HCT116 (cell line): ENCODE measurements at regions not wholly inside any gene's neighbourhood (a gene's known extent, or its start where the extent isn't known, plus 50 kb on each side); places are given as distances from the start of the nearest gene placed in this dataset.

Source experiments
- CEBPB ChIP-seq: IDR thresholded peaks from 2 replicates; pipeline ENCODE4 v1.6.1; 2012; ENCODE audit warnings: low read depth
- EZH2 ChIP-seq: fragments of 200-600 bp; sonication (generic); IDR thresholded peaks from 2 replicates; pipeline ENCODE4 v1.6.1; 2017; ENCODE audit warnings: antibody characterized with exemption, mixed run types
- POLR2A ChIP-seq: IDR thresholded peaks from 2 replicates; pipeline ENCODE4 v1.7.0; 2011; ENCODE audit warnings: borderline replicate concordance; ENCODE audit not compliant: insufficient read depth, insufficient read length; ENCODE audit errors: extremely low read depth
- POLR2AphosphoS5 ChIP-seq: IDR thresholded peaks from 2 replicates; pipeline ENCODE4 v1.6.1; 2011; ENCODE audit warnings: mild to moderate bottlenecking, low read depth, low read length, moderate library complexity
- SRF ChIP-seq: IDR thresholded peaks from 2 replicates; pipeline ENCODE4 v1.6.1; 2012; ENCODE audit warnings: low read depth
- TF ChIP-seq, protein P1 (sequence below), 3 experiments: fragments of 200-600 bp in 1 of 3; sonication (generic) in 1 of 3; IDR thresholded peaks in 2 of 3; conservative IDR thresholded peaks in 1 of 3; 2 replicates each; pipeline ENCODE4 v1.5.1; 2012 to 2017; ENCODE audit warnings: low read depth in 2 of 3, low read length in 2 of 3, antibody characterized with exemption in 1 of 3, borderline replicate concordance in 1 of 3, control low read depth in 1 of 3, mild to moderate bottlenecking in 1 of 3, mixed read lengths in 1 of 3, mixed run types in 1 of 3, moderate library complexity in 1 of 3; ENCODE audit not compliant: insufficient read depth in 1 of 3
- TF ChIP-seq, protein P2 (sequence below): IDR thresholded peaks from 2 replicates; pipeline ENCODE4 v1.6.1; 2012
- TF ChIP-seq, protein P3 (sequence below): IDR thresholded peaks from 2 replicates; pipeline ENCODE4 v1.6.1; 2012; ENCODE audit warnings: low read depth
- TF ChIP-seq, protein P4 (sequence below): IDR thresholded peaks from 2 replicates; pipeline ENCODE4 v1.6.1; 2012
- TF ChIP-seq, protein P5 (sequence below): IDR thresholded peaks from 2 replicates; pipeline ENCODE4 v1.6.1; 2011; ENCODE audit warnings: mild to moderate bottlenecking, low read length, moderate library complexity; ENCODE audit not compliant: insufficient replicate concordance; ENCODE audit errors: extremely low read depth

DNA sequence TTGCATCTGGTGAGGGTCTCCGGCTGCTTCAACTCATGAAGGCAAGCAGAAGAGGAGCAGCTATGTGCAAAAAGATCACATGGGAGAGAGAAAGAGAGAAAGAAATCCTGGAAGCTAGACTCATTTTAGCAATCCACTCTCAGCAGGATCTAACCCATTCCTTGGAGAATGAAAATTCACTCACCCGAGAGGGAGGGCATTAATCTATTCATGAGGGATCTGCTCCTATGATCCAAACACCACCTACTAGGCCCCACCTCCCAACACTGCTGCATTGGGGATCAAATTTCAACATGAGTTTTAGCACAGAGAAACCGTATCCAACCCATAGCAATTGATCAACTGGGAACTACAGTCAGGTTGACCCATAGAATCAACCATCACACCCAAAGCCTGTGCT lies 98.1 kb upstream of the SV2C start:
- TF ChIP-seq, protein P1, sequence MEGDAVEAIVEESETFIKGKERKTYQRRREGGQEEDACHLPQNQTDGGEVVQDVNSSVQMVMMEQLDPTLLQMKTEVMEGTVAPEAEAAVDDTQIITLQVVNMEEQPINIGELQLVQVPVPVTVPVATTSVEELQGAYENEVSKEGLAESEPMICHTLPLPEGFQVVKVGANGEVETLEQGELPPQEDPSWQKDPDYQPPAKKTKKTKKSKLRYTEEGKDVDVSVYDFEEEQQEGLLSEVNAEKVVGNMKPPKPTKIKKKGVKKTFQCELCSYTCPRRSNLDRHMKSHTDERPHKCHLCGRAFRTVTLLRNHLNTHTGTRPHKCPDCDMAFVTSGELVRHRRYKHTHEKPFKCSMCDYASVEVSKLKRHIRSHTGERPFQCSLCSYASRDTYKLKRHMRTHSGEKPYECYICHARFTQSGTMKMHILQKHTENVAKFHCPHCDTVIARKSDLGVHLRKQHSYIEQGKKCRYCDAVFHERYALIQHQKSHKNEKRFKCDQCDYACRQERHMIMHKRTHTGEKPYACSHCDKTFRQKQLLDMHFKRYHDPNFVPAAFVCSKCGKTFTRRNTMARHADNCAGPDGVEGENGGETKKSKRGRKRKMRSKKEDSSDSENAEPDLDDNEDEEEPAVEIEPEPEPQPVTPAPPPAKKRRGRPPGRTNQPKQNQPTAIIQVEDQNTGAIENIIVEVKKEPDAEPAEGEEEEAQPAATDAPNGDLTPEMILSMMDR (IDR thresholded peaks at IDR 0.05 in 2 of 3, conservative IDR thresholded peaks at IDR 0.05 in 1 of 3; ENCODE audit: borderline replicate concordance in 1 of 3, insufficient read depth in 1 of 3, low read depth in 2 of 3, low read length in 2 of 3) = no peak
- no peak for TF ChIP-seq SRF
- no peak for TF ChIP-seq EZH2
- TF ChIP-seq POLR2A = no peak
- no peak for TF ChIP-seq POLR2AphosphoS5
- TF ChIP-seq, protein P2, sequence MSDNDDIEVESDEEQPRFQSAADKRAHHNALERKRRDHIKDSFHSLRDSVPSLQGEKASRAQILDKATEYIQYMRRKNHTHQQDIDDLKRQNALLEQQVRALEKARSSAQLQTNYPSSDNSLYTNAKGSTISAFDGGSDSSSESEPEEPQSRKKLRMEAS = no peak
- TF ChIP-seq, protein P3, sequence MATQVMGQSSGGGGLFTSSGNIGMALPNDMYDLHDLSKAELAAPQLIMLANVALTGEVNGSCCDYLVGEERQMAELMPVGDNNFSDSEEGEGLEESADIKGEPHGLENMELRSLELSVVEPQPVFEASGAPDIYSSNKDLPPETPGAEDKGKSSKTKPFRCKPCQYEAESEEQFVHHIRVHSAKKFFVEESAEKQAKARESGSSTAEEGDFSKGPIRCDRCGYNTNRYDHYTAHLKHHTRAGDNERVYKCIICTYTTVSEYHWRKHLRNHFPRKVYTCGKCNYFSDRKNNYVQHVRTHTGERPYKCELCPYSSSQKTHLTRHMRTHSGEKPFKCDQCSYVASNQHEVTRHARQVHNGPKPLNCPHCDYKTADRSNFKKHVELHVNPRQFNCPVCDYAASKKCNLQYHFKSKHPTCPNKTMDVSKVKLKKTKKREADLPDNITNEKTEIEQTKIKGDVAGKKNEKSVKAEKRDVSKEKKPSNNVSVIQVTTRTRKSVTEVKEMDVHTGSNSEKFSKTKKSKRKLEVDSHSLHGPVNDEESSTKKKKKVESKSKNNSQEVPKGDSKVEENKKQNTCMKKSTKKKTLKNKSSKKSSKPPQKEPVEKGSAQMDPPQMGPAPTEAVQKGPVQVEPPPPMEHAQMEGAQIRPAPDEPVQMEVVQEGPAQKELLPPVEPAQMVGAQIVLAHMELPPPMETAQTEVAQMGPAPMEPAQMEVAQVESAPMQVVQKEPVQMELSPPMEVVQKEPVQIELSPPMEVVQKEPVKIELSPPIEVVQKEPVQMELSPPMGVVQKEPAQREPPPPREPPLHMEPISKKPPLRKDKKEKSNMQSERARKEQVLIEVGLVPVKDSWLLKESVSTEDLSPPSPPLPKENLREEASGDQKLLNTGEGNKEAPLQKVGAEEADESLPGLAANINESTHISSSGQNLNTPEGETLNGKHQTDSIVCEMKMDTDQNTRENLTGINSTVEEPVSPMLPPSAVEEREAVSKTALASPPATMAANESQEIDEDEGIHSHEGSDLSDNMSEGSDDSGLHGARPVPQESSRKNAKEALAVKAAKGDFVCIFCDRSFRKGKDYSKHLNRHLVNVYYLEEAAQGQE = no peak
- TF ChIP-seq, protein P4, sequence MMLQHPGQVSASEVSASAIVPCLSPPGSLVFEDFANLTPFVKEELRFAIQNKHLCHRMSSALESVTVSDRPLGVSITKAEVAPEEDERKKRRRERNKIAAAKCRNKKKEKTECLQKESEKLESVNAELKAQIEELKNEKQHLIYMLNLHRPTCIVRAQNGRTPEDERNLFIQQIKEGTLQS = no peak
- no peak for TF ChIP-seq CEBPB
- TF ChIP-seq, protein P5, sequence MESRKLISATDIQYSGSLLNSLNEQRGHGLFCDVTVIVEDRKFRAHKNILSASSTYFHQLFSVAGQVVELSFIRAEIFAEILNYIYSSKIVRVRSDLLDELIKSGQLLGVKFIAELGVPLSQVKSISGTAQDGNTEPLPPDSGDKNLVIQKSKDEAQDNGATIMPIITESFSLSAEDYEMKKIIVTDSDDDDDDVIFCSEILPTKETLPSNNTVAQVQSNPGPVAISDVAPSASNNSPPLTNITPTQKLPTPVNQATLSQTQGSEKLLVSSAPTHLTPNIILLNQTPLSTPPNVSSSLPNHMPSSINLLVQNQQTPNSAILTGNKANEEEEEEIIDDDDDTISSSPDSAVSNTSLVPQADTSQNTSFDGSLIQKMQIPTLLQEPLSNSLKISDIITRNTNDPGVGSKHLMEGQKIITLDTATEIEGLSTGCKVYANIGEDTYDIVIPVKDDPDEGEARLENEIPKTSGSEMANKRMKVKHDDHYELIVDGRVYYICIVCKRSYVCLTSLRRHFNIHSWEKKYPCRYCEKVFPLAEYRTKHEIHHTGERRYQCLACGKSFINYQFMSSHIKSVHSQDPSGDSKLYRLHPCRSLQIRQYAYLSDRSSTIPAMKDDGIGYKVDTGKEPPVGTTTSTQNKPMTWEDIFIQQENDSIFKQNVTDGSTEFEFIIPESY = no peak
